PC-3 (cell line): ENCODE measurements at regions not wholly inside any gene's neighbourhood (a gene's known extent, or its start where the extent isn't known, plus 50 kb on each side); places are given as distances from the start of the nearest gene placed in this dataset.

Source experiments
- CTCF ChIP-seq: fragments of 300-600 bp; sonication (generic); conservative IDR thresholded peaks from 2 replicates; pipeline ENCODE4 v1.5.1; 2017; ENCODE audit warnings: antibody characterized with exemption, low read depth, mild to moderate bottlenecking, low read length
- EZH2 ChIP-seq: fragments of 300-600 bp; sonication (generic); IDR thresholded peaks from one replicate; pipeline ENCODE4 v1.6.1; 2017; ENCODE audit warnings: antibody characterized with exemption, mild to moderate bottlenecking, low read length; ENCODE audit not compliant: unreplicated experiment
- EZH2phosphoT487 ChIP-seq: fragments of 300-600 bp; sonication (generic); IDR thresholded peaks from 2 replicates; pipeline ENCODE4 v1.6.1; 2018; ENCODE audit warnings: mild to moderate bottlenecking, antibody characterized with exemption, low read length, borderline replicate concordance

GRCh38 chr13:50290186-50290585 lies 274.9 kb downstream of the KCNRG start:
- no peak for TF ChIP-seq CTCF
- TF ChIP-seq EZH2, result no peak
- TF ChIP-seq EZH2phosphoT487, result no peak
